ENCODE measurements at regions not wholly inside any gene's neighbourhood (a gene's known extent, or its start where the extent isn't known, plus 50 kb on each side); places are given as distances from the start of the nearest gene placed in this dataset.

DNA sequence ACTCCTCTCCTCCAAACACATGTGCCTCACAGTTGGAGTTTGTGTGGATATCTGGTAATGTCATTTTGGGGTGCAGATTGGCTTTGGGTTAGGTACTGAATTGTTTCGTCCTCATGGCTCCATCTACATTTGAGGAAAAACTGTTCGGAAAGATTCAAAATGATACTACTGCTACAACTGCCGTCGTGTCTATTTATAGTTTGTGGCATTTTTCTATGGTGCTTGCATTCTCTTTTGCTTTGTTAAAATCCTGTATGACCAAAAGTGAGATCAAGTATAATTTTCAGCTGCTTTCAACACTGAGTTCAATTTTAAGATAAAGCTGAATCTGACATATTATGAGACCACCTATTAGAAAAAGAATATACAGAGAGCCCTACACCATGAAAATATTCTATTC lies 176.3 kb upstream of the DSEL start:
- no peak for TF ChIP-seq EP300 (IDR thresholded peaks at IDR 0.05)
- TF ChIP-seq, protein P1, sequence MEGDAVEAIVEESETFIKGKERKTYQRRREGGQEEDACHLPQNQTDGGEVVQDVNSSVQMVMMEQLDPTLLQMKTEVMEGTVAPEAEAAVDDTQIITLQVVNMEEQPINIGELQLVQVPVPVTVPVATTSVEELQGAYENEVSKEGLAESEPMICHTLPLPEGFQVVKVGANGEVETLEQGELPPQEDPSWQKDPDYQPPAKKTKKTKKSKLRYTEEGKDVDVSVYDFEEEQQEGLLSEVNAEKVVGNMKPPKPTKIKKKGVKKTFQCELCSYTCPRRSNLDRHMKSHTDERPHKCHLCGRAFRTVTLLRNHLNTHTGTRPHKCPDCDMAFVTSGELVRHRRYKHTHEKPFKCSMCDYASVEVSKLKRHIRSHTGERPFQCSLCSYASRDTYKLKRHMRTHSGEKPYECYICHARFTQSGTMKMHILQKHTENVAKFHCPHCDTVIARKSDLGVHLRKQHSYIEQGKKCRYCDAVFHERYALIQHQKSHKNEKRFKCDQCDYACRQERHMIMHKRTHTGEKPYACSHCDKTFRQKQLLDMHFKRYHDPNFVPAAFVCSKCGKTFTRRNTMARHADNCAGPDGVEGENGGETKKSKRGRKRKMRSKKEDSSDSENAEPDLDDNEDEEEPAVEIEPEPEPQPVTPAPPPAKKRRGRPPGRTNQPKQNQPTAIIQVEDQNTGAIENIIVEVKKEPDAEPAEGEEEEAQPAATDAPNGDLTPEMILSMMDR (IDR thresholded peaks at IDR 0.05): no peak
- TF ChIP-seq POLR2AphosphoS5 (IDR thresholded peaks at IDR 0.05): no peak
